Common myeloid progenitor, CD34-positive (primary cell): ENCODE measurements at regions not wholly inside any gene's neighbourhood (a gene's known extent, or its start where the extent isn't known, plus 50 kb on each side); places are given as distances from the start of the nearest gene placed in this dataset.

ENCODE experiments used
- CTCF ChIA-PET: fragments of 350-600 bp; sonication (Branson Sonifier 250); formaldehyde crosslinking; loops from one replicate; lab custom pipeline; 2021; ENCODE audit warnings: antibody characterized with exemption; lab: Charles Lee
- POLR2A ChIA-PET: fragments of 350-600 bp; sonication (Branson Sonifier 250); formaldehyde crosslinking; loops from one replicate; lab custom pipeline; 2021; ENCODE audit warnings: antibody characterized with exemption; lab: Charles Lee
- DNase-seq, 3 donors: peaks; one replicate each; pipeline versions ENCODE4 v3.0.0 to v3.0.0-alpha.2; 2013
- H3K27ac ChIP-seq, 2 experiments: 1 replicate in 1 of 2; 2 replicates in 1 of 2; pipeline ENCODE4 v1.7.0; 2013; ENCODE audit warnings: inconsistent platforms in 2 of 2, low read length in 2 of 2, mild to moderate bottlenecking in 2 of 2, low read depth in 1 of 2, moderate library complexity in 1 of 2; ENCODE audit not compliant: severe bottlenecking in 2 of 2, insufficient read depth in 1 of 2, poor library complexity in 1 of 2
- H3K27me3 ChIP-seq, 5 experiments: replicated peaks in 2 of 5; 1 replicate in 3 of 5; 2 replicates in 2 of 5; pipeline versions ENCODE4 v1.6.1 to v1.7.0; 2013; ENCODE audit warnings: low read length in 4 of 5, mild to moderate bottlenecking in 2 of 5, moderate library complexity in 2 of 5, inconsistent platforms in 1 of 5; ENCODE audit not compliant: insufficient read depth in 5 of 5, control insufficient read depth in 4 of 5
- H3K36me3 ChIP-seq, 4 experiments: 1 replicate in 2 of 4; 2 replicates in 2 of 4; pipeline versions ENCODE4 v1.6.1 to v1.7.0; 2013; ENCODE audit warnings: low read length in 3 of 4, control low read depth in 1 of 4, mild to moderate bottlenecking in 1 of 4; ENCODE audit not compliant: control insufficient read depth in 4 of 4, insufficient read depth in 4 of 4
- H3K4me1 ChIP-seq, 4 experiments: 1 replicate in 3 of 4; 2 replicates in 1 of 4; pipeline versions ENCODE4 v1.6.1 to v1.7.1; 2013; ENCODE audit warnings: low read length in 3 of 4, mild to moderate bottlenecking in 3 of 4, control low read depth in 1 of 4, inconsistent platforms in 1 of 4, moderate library complexity in 1 of 4; ENCODE audit not compliant: control insufficient read depth in 4 of 4, insufficient read depth in 4 of 4; ENCODE audit errors: control extremely low read depth in 1 of 4
- H3K4me3 ChIP-seq, 7 experiments: 1 replicate in 4 of 7; 2 replicates in 3 of 7; pipeline versions ENCODE4 v1.5.1 to v1.7.0; 2013; ENCODE audit warnings: mild to moderate bottlenecking in 7 of 7, low read length in 6 of 7, moderate library complexity in 6 of 7, inconsistent platforms in 2 of 7, low read depth in 2 of 7, control low read depth in 1 of 7; ENCODE audit not compliant: insufficient read depth in 4 of 7, control insufficient read depth in 1 of 7; ENCODE audit errors: extremely low read depth in 1 of 7
- H3K9me3 ChIP-seq, 5 experiments: 1 replicate in 4 of 5; 2 replicates in 1 of 5; pipeline versions ENCODE4 v1.6.1 to v1.7.1; 2013; ENCODE audit warnings: low read length in 4 of 5, mild to moderate bottlenecking in 2 of 5, inconsistent platforms in 1 of 5, low read depth in 1 of 5, moderate library complexity in 1 of 5; ENCODE audit not compliant: control insufficient read depth in 4 of 5, insufficient read depth in 2 of 5; ENCODE audit errors: control extremely low read depth in 1 of 5
- WGBS: methylation state at CpG from one replicate; pipeline ENCODE4 v1.1.5; 2013; ENCODE audit not compliant: insufficient coverage; 5-methylcytosine and 5-hydroxymethylcytosine counted together

DNA sequence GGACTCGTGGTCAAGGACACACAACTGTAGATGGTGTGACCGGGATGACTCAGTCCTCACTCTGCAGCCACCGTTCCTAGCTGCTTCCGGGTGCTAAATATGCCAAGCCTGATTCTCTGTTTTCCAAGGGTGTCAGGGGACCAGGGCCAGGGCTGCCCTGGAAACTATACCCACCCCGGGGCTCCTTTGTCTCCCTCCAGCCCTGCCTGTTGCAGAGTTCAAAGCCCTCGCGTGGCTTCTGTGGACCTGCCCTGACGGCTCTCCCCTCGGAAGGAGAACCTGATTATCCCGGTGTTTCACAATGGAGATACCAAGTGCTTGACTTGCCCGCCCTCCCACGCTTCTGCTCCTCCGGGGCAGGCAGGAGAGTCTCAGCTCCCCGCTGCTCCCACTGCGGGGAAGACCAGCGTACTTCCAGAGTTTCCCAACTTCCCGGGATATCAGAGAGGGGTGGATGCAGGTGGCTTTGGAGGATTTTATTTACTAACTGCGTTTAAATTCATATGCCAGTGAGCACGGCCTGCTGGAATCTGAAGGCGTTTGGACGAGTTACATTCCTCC is 125.0 kb downstream of the ASB7 start:
- WGBS, result 97% methylated on average over 16 of the region's 21 CpGs
- Histone ChIP-seq H3K36me3 (no peaks in the 10 kb centered on the region), H3K4me3 (no peak overlapping the region), H3K27me3 (peaks cover 0 to 8% (median 2%) of the 10 kb centered on the region in 5 experiments), H3K9me3 (no peaks in the 10 kb centered on the region), H3K27ac (no peak overlapping the region), H3K4me1 (no peaks in the 10 kb centered on the region)
- DNase-seq, result no peak
- POLR2A ChIA-PET, result no interaction called here
- CTCF ChIA-PET, result interaction anchor here (1.0 kb wide), 1 partner anchor 16 kb away, joined by 3 read pairs; no protein-coding TSS in a partner anchor

- CTCF ChIA-PET, result interaction anchor here (1.0 kb wide), 1 partner anchor 15 kb away, joined by 3 read pairs; no protein-coding TSS in a partner anchor
- no peaks in the 10 kb centered on the region for H3K4me1 ChIP-seq
- H3K4me3 ChIP-seq, result no peak overlapping the region
- H3K36me3 ChIP-seq, result no peaks in the 10 kb centered on the region
- peaks cover 0 to 13% (median 2%) of the 10 kb centered on the region in 5 experiments for H3K27me3 ChIP-seq
- 63% methylated on average over 15 of the region's 17 CpGs for WGBS
- DNase-seq, result no peak
- no peak overlapping the region for H3K27ac ChIP-seq
- POLR2A ChIA-PET, result no interaction called here
- H3K9me3 ChIP-seq, result no peaks in the 10 kb centered on the region
Measured at GRCh38 chr15:100728371-100729201, 126.2 kb downstream of the ASB7 start.

DNA sequence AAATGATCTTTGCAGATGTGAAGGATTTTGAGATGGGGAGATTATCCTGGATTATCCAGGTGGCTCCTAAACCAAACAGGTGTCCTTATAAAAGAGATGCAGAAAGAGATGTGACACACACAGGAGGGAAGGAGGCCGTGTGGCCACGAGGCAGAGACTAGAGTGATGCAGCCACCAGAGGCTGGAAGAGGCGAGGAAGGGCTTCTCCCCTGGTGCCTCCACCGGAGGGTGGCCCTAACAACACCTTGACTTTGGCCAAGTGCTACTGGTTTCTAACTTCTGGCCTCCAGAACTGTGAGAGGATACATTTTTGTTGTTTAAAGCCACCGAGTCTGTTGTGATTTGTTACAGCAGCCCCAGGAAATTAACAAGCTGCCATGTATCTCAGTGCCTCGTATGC is 127.1 kb downstream of the ASB7 start:
- 97% methylated on average over 6 of the region's 6 CpGs for WGBS
- H3K27ac ChIP-seq, result no peak overlapping the region
- ChIA-PET CTCF (no interaction called here), POLR2A (no interaction called here)
- H3K27me3 ChIP-seq, result peaks cover 0 to 14% (median 2%) of the 10 kb centered on the region in 5 experiments
- H3K4me1 ChIP-seq, result no peaks in the 10 kb centered on the region
- H3K4me3 ChIP-seq, result no peak overlapping the region
- H3K36me3 ChIP-seq, result no peaks in the 10 kb centered on the region
- no peaks in the 10 kb centered on the region for H3K9me3 ChIP-seq
- no peak for DNase-seq

DNA sequence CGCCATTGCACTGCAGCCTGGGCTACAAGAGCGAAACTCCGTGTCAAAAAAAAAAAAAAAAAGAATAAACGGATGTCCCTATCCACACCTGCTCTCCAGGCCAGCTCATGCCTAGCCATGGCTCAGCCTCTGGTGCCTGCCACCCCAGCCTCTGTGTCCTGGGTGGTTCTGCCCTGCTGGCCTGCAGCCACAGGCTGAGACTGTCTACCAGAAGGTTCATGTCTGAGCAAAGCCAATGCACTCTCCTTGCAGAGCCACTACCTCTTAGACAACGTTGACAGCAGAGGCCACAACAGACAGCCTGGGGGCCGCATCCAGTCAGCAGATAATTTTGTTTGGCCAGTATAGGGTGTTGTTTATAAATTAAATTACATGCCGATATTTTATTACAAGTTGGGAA is 127.7 kb downstream of the ASB7 start:
- no peaks in the 10 kb centered on the region for H3K36me3 ChIP-seq
- H3K27ac ChIP-seq, result no peak overlapping the region
- H3K4me3 ChIP-seq, result no peak overlapping the region
- DNase-seq, result no peak
- ChIA-PET CTCF (interaction anchor here (1.2 kb wide), 1 partner anchor 9 kb away, joined by 3 read pairs; no protein-coding TSS in a partner anchor), POLR2A (no interaction called here)
- H3K4me1 ChIP-seq, result no peaks in the 10 kb centered on the region
- peaks cover 0 to 20% (median 2%) of the 10 kb centered on the region in 5 experiments for H3K27me3 ChIP-seq
- H3K9me3 ChIP-seq, result no peaks in the 10 kb centered on the region
- 93% methylated on average over 2 of the region's 7 CpGs for WGBS

DNA sequence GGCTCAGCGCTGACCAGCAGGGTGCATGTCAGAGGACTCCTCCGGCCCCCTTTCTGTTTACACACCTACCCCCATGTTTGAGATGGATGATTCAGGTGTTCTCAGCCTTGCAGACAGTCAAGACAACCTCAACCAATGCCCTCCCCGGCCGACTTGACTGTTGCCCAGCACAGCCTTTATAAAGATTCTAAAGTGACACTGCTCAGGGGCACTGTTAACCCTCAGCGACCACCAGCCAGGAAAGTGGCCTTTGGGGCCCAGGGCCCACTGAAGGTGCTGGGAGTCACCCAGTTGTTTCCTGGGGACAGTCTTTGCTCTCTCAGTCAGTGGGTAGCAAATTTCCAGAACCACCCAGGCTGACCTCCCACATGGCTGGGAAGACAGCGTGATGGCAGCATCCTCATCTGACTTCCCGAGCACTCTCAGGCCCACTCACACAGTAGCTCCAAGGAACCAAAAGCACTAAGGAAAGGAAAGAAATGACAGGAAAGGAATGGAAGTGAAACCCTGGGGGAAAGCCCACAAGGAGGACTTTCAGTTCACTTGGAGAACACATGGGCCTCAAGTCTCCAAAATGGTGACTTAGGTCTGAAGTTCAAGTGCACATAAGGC is 128.4 kb downstream of the ASB7 start:
- Histone ChIP-seq H3K27me3 (peaks cover 0 to 20% (median 2%) of the 10 kb centered on the region in 5 experiments), H3K4me1 (no peaks in the 10 kb centered on the region), H3K36me3 (no peaks in the 10 kb centered on the region), H3K9me3 (no peaks in the 10 kb centered on the region), H3K27ac (no peak overlapping the region), H3K4me3 (no peak overlapping the region)
- ChIA-PET POLR2A (no interaction called here), CTCF (interaction anchor here (1.2 kb wide), 1 partner anchor 10 kb away, joined by 3 read pairs; no protein-coding TSS in a partner anchor)
- 95% methylated on average over 4 of the region's 7 CpGs for WGBS
- no peak for DNase-seq

DNA sequence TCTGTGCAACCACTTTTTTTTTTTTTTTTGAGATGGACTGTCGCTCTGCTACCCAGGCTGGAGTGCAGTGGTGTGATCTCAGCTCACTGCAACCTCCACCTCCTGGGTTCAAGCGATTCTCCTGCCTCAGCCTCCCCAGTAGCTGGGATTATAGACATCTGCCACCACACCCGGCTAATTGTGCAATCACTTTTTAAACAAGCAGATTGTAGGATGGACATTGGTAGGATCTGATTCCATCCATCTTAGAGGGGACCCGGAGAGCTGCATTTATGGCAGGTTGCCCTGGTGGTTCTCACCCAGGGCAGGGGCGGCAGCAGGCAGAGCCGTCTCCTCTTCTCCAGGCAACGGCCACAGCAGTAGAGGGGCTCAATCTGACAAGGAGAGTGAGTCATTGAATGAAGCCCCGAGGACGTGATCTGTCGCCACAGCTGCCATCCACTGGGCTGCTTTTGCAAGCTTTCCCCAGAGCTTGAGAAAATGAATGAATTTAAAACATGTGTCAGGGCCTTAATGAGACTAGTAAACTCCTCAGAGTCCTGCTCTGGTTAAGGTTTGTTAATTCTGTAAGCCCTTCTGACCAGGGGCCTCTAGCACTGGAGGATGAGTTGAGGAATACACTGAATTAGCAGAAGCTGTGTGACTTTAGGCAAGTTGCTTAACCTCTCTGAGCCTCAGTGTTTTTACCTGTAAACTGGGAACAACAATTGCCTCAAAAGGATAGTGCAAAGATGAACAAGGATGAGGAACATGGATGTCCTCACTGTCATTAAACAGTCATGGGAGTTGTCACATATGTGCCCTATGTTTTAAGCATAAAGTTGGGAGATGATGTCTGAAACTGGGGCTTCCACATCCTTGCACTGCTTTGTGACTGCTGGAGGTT is 129.1 kb downstream of the ASB7 start:
- no peaks in the 10 kb centered on the region for H3K36me3 ChIP-seq
- ChIA-PET CTCF (interaction anchor here (1.2 kb wide), 1 partner anchor 10 kb away, joined by 3 read pairs; no protein-coding TSS in a partner anchor), POLR2A (no interaction called here)
- 98% methylated on average over 5 of the region's 10 CpGs for WGBS
- no peaks in the 10 kb centered on the region for H3K4me1 ChIP-seq
- no peak for DNase-seq
- H3K27me3 ChIP-seq, result peaks cover 0 to 20% (median 2%) of the 10 kb centered on the region in 5 experiments
- H3K9me3 ChIP-seq, result no peaks in the 10 kb centered on the region
- no peak overlapping the region for H3K27ac ChIP-seq
- no peak overlapping the region for H3K4me3 ChIP-seq
